H1 (cell line): ENCODE measurements at regions not wholly inside any gene's neighbourhood (a gene's known extent, or its start where the extent isn't known, plus 50 kb on each side); places are given as distances from the start of the nearest gene placed in this dataset.
A peak's percentile ranks its signal among the peaks of the same experiment; 100 is the strongest.

ENCODE experiments used
- CTCF ChIA-PET: fragments of 300-600 bp; sonication (Branson Sonifier 250); formaldehyde crosslinking; loops from one replicate; lab custom pipeline; 2021; ENCODE audit not compliant: partially characterized antibody; lab: Charles Lee
- POLR2A ChIA-PET: fragments of 300-600 bp; sonication (Branson Sonifier 250); formaldehyde crosslinking; loops from one replicate; lab custom pipeline; 2021; ENCODE audit warnings: inconsistent platforms; ENCODE audit not compliant: partially characterized antibody; lab: Charles Lee
- DNase-seq, 2 experiments: peaks; one replicate each; pipeline versions ENCODE4 v3.0.0 to v3.0.0-alpha.2; 2010 to 2022; ENCODE audit warnings: low spot score in 2 of 2, low read depth in 1 of 2, mixed read lengths in 1 of 2
- FAIRE-seq: peaks from 2 replicates; lab custom pipeline; 2011; peaks lifted over from hg19 to GRCh38; lab: Jason Lieb, UNC
- H2AFZ ChIP-seq: 2 replicates; pipeline ENCODE4 v1.8.1; 2012; ENCODE audit warnings: low read length, inconsistent platforms
- H2AK5ac ChIP-seq: 2 replicates; pipeline ENCODE4 v1.6.1; 2013; ENCODE audit warnings: low read depth, low read length
- H2BK120ac ChIP-seq: replicated peaks from 2 replicates; pipeline ENCODE3; 2013; ENCODE audit warnings: low read depth, low read length, inconsistent platforms
- H2BK12ac ChIP-seq: 2 replicates; pipeline ENCODE4 v1.6.1; 2013; ENCODE audit warnings: low read depth, low read length
- H2BK15ac ChIP-seq: 2 replicates; pipeline ENCODE4 v1.6.1; 2013; ENCODE audit warnings: low read length
- H2BK20ac ChIP-seq: 2 replicates; pipeline ENCODE4 v1.6.1; 2013; ENCODE audit warnings: low read length
- H2BK5ac ChIP-seq: 2 replicates; pipeline ENCODE4 v1.6.1; 2013; ENCODE audit warnings: low read depth, low read length
- H3K14ac ChIP-seq: 2 replicates; pipeline ENCODE4 v1.6.1; 2013; ENCODE audit warnings: inconsistent platforms; ENCODE audit not compliant: insufficient read length
- H3K18ac ChIP-seq: 2 replicates; pipeline ENCODE4 v1.6.1; 2013; ENCODE audit warnings: low read length; ENCODE audit errors: extremely low read depth
- H3K23ac ChIP-seq: 2 replicates; pipeline ENCODE4 v1.6.1; 2013; ENCODE audit warnings: inconsistent platforms; ENCODE audit not compliant: insufficient read length
- H3K23me2 ChIP-seq: 2 replicates; pipeline ENCODE4 v1.6.1; 2013; ENCODE audit warnings: low read depth, low read length
- H3K27ac ChIP-seq: 2 replicates; pipeline ENCODE4 v1.6.1; 2011; ENCODE audit warnings: low read depth, low read length, inconsistent platforms
- H3K27me3 ChIP-seq, 4 experiments: replicated peaks in 1 of 4; 1 replicate in 1 of 4; 2 replicates in 3 of 4; pipeline versions ENCODE4 v1.6.1 to v1.8.1; 2011 to 2013; ENCODE audit warnings: low read length in 3 of 4, mild to moderate bottlenecking in 3 of 4, inconsistent platforms in 2 of 4, mixed read lengths in 2 of 4, moderate library complexity in 1 of 4; ENCODE audit not compliant: control insufficient read depth in 3 of 4, insufficient read depth in 3 of 4; ENCODE audit errors: extremely low read depth in 1 of 4
- H3K36me3 ChIP-seq, 4 experiments: 2 replicates each; pipeline versions ENCODE4 v1.6.1 to v1.8.1; 2011 to 2013; ENCODE audit warnings: mild to moderate bottlenecking in 4 of 4, low read length in 3 of 4, moderate library complexity in 2 of 4, control low read depth in 1 of 4, inconsistent platforms in 1 of 4; ENCODE audit not compliant: insufficient read depth in 4 of 4, control insufficient read depth in 2 of 4
- H3K4ac ChIP-seq: replicated peaks from 2 replicates; pipeline ENCODE3; 2013; ENCODE audit warnings: low read length, low read depth, mixed read lengths, inconsistent platforms; ENCODE audit not compliant: insufficient read length
- H3K4me1 ChIP-seq, 4 experiments: replicated peaks in 1 of 4; 1 replicate in 1 of 4; 2 replicates in 3 of 4; pipeline versions ENCODE4 v1.6.1 to v1.8.1; 2011 to 2013; ENCODE audit warnings: low read length in 3 of 4, inconsistent platforms in 2 of 4, mixed read lengths in 1 of 4; ENCODE audit not compliant: insufficient read depth in 4 of 4, control insufficient read depth in 3 of 4
- H3K4me2 ChIP-seq, 2 experiments: 2 replicates each; pipeline versions ENCODE4 v1.6.1 to v1.8.1; 2011 to 2013; ENCODE audit warnings: low read depth in 2 of 2, low read length in 2 of 2, control low read depth in 1 of 2, inconsistent platforms in 1 of 2, mild to moderate bottlenecking in 1 of 2; ENCODE audit not compliant: insufficient read depth in 1 of 2
- H3K4me3 ChIP-seq, 4 experiments: fragments of 200-600, 300-600 bp in 1 of 4; sonication (generic), shearing (Covaris generic), sonication (Bioruptor Twin) in 1 of 4; 2 replicates each; pipeline versions ENCODE4 v1.5.1 to v1.8.1; 2011 to 2016; ENCODE audit warnings: low read length in 4 of 4, low read depth in 3 of 4, control low read depth in 2 of 4, inconsistent platforms in 2 of 4, mild to moderate bottlenecking in 2 of 4, mixed read lengths in 1 of 4, moderate library complexity in 1 of 4; ENCODE audit not compliant: insufficient read depth in 2 of 4; ENCODE audit errors: extremely low read depth in 1 of 4
- H3K56ac ChIP-seq: replicated peaks from 2 replicates; pipeline ENCODE3; 2013; ENCODE audit warnings: low read depth, mild to moderate bottlenecking, mixed read lengths, low read length, inconsistent platforms; ENCODE audit not compliant: insufficient read length
- H3K79me1 ChIP-seq: 2 replicates; pipeline ENCODE4 v1.6.1; 2013; ENCODE audit warnings: low read depth, low read length, control low read depth
- H3K79me2 ChIP-seq, 2 experiments: 2 replicates each; pipeline versions ENCODE4 v1.6.1 to v1.8.1; 2012 to 2013; ENCODE audit warnings: low read length in 2 of 2, mild to moderate bottlenecking in 2 of 2, inconsistent platforms in 1 of 2; ENCODE audit not compliant: insufficient read depth in 2 of 2, control insufficient read depth in 1 of 2
- H3K9ac ChIP-seq, 4 experiments: replicated peaks in 1 of 4; 1 replicate in 1 of 4; 2 replicates in 3 of 4; pipeline versions ENCODE4 v1.6.1 to v1.8.1; 2011 to 2013; ENCODE audit warnings: low read depth in 3 of 4, low read length in 3 of 4, control low read depth in 2 of 4, mild to moderate bottlenecking in 2 of 4, moderate library complexity in 2 of 4, inconsistent platforms in 1 of 4; ENCODE audit errors: extremely low read depth in 1 of 4
- H3K9me3 ChIP-seq, 2 experiments: 2 replicates each; pipeline versions ENCODE4 v1.6.1 to v1.8.1; 2012 to 2013; ENCODE audit warnings: mild to moderate bottlenecking in 2 of 2, moderate library complexity in 2 of 2, control low read depth in 1 of 2, inconsistent platforms in 1 of 2, low read depth in 1 of 2, low read length in 1 of 2, mixed read lengths in 1 of 2; ENCODE audit not compliant: insufficient read depth in 2 of 2
- H4K20me1 ChIP-seq, 2 experiments: replicated peaks in 1 of 2; 2 replicates each; pipeline versions ENCODE3 to v1.8.1; 2011 to 2013; ENCODE audit warnings: inconsistent platforms in 2 of 2, low read length in 2 of 2, mild to moderate bottlenecking in 1 of 2; ENCODE audit not compliant: insufficient read depth in 2 of 2, control insufficient read depth in 1 of 2
- H4K5ac ChIP-seq: 2 replicates; pipeline ENCODE4 v1.6.1; 2013; ENCODE audit warnings: low read length, low read depth, mixed read lengths, inconsistent platforms; ENCODE audit not compliant: insufficient read length
- H4K8ac ChIP-seq: 2 replicates; pipeline ENCODE4 v1.8.0; 2013; ENCODE audit warnings: mild to moderate bottlenecking, moderate library complexity, low read length, inconsistent platforms; ENCODE audit not compliant: insufficient read depth; ENCODE audit errors: extremely low read depth
- H4K91ac ChIP-seq: replicated peaks from 2 replicates; pipeline ENCODE3; 2013; ENCODE audit warnings: low read length, mixed read lengths, inconsistent platforms; ENCODE audit not compliant: insufficient read length
- CTCF ChIP-seq, 3 experiments: IDR thresholded peaks; 1 replicate in 2 of 3; 2 replicates in 1 of 3; pipeline versions ENCODE4 v1.5.1 to v1.6.1; 2011; ENCODE audit warnings: low read length in 3 of 3, mild to moderate bottlenecking in 3 of 3, inconsistent platforms in 2 of 3, low read depth in 1 of 3, moderate library complexity in 1 of 3; ENCODE audit not compliant: insufficient read depth in 1 of 3; ENCODE audit errors: control extremely low read depth in 1 of 3
- JUND ChIP-seq: IDR thresholded peaks from 2 replicates; pipeline ENCODE4 v1.6.1; 2011; ENCODE audit warnings: mild to moderate bottlenecking, improper control_type of control experiment, low read length
- RAD21 ChIP-seq, 2 experiments: IDR thresholded peaks in 1 of 2; conservative IDR thresholded peaks in 1 of 2; 2 replicates each; pipeline ENCODE4 v1.6.1; 2011; ENCODE audit warnings: low read depth in 2 of 2, low read length in 2 of 2, improper control_type of control experiment in 1 of 2, inconsistent platforms in 1 of 2, mild to moderate bottlenecking in 1 of 2, moderate library complexity in 1 of 2
- RBBP5 ChIP-seq: IDR thresholded peaks from 2 replicates; pipeline ENCODE4 v1.7.1; 2012; ENCODE audit warnings: low read depth, mild to moderate bottlenecking, inconsistent platforms, low read length, moderate library complexity, borderline replicate concordance
- WGBS, 2 experiments: shearing (Covaris generic) in 1 of 2; methylation state at CpG; one replicate each; pipeline versions ENCODE4 v1.1.6 to v1.1.7; 2013 to 2015; ENCODE audit warnings: low lambda C conversion rate in 2 of 2, mixed read lengths in 2 of 2, inconsistent platforms in 1 of 2, low coverage in 1 of 2, missing lambda C conversion rate in 1 of 2; ENCODE audit not compliant: insufficient replicate concordance in 2 of 2, insufficient coverage in 1 of 2, insufficient read length in 1 of 2; ENCODE audit errors: extremely low coverage in 1 of 2, missing lambda C conversion rate in 1 of 2; 5-methylcytosine and 5-hydroxymethylcytosine counted together

DNA sequence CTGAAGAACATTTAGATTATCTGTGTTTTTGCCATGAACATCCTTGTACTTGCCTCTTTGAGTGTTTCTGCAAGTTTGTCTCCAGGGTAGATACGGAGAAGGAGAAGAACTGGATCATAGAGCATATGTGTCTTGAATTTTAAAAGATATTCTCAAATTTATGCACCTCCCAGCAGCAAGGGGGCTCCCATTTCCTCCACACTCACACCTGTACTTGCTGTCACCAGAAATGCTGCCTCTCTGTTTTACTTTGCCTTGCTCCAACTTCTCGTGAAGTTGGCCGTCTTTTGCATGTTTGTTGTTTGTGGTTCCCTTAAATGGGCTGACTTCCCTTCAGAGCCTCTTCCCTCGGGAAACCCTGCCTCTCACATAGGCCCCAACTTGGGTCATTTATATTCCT, 171.0 kb downstream of the TFAP2C start:
- H3K18ac ChIP-seq, result no peak overlapping the region
- no peak overlapping the region for H4K8ac ChIP-seq
- no peak overlapping the region for H2BK12ac ChIP-seq
- H3K79me2 ChIP-seq, result no peaks in the 10 kb centered on the region
- H3K9ac ChIP-seq, result no peak overlapping the region
- no peak for TF ChIP-seq JUND
- peak in 1 of 2 experiments; percentile 28; a peak in 2 of 4 replicates for TF ChIP-seq RAD21 (IDR thresholded peaks at IDR 0.05 in 1 of 2, conservative IDR thresholded peaks at IDR 0.05 in 1 of 2; ENCODE audit: low read depth in 2 of 2, low read length in 2 of 2)
- no peak for TF ChIP-seq RBBP5
- TF ChIP-seq CTCF (IDR thresholded peaks at IDR 0.05; ENCODE audit: control extremely low read depth in 1 of 3, insufficient read depth in 1 of 3, low read depth in 1 of 3, low read length in 3 of 3), result peak in 2 of 3 experiments; percentile 9 to 13; a peak in 2 of 4 replicates
- peaks cover 4% of the 10 kb centered on the region for H3K23me2 ChIP-seq
- no peaks in the 10 kb centered on the region; the same call in 1 of the 2 replicates for H3K79me1 ChIP-seq
- H2BK5ac ChIP-seq, result no peak overlapping the region
- no peak overlapping the region for H3K4me2 ChIP-seq
- H3K27ac ChIP-seq, result no peak overlapping the region
- H3K23ac ChIP-seq, result no peak overlapping the region
- H3K14ac ChIP-seq, result no peak overlapping the region
- FAIRE-seq, result no peak
- no peak for DNase-seq
- no peak overlapping the region for H2AK5ac ChIP-seq
- no peak overlapping the region for H3K4ac ChIP-seq
- no peaks in the 10 kb centered on the region for H3K36me3 ChIP-seq
- H4K20me1 ChIP-seq, result peaks cover 0 to under 1% of the 10 kb centered on the region in 2 experiments
- 88% methylated on average over 4 of the region's 4 CpGs; no CpG with 5 or more reads in 1 of the 2 experiments for WGBS, 2 experiments
- H4K5ac ChIP-seq, result no peak overlapping the region
- H3K9me3 ChIP-seq, result peaks cover 4 to 6% of the 10 kb centered on the region in 2 experiments; a peak in 3 of 4 replicates
- H4K91ac ChIP-seq, result no peak overlapping the region
- ChIA-PET CTCF (interaction anchor here (0.6 to 1.2 kb wide), 3 partner anchors 8 to 196 kb away, joined by 3 read pairs; no protein-coding TSS in a partner anchor), POLR2A (no interaction called here)
- no peak overlapping the region for H3K56ac ChIP-seq
- H3K4me3 ChIP-seq, result no peak overlapping the region
- H3K4me1 ChIP-seq, result peaks cover 6 to 10% (median 8%) of the 10 kb centered on the region in 4 experiments; a peak in 6 of 7 replicates
- no peak overlapping the region for H2BK15ac ChIP-seq
- H2BK120ac ChIP-seq, result no peak overlapping the region
- no peak overlapping the region for H2BK20ac ChIP-seq
- 0 out of 2 replicates have a peak overlapping the region, but pooled peaks have one; percentile 29 for H2AFZ ChIP-seq
- H3K27me3 ChIP-seq, result no peaks in the 10 kb centered on the region
